GM10248 (cell line): ENCODE measurements at regions not wholly inside any gene's neighbourhood (a gene's known extent, or its start where the extent isn't known, plus 50 kb on each side); places are given as distances from the start of the nearest gene placed in this dataset.

Source experiments
- CTCF ChIA-PET: fragments of 300-600 bp; sonication (Branson Sonifier 250); formaldehyde crosslinking; extraction: SDS; loops from one replicate; lab custom pipeline; 2021; ENCODE audit warnings: antibody characterized with exemption; lab: Yijun Ruan, JAX
- POLR2A ChIA-PET: fragments of 350-650 bp; sonication (Branson Sonifier 250); formaldehyde crosslinking; extraction: SDS; loops from one replicate; lab custom pipeline; 2020; ENCODE audit warnings: antibody characterized with exemption; lab: Yijun Ruan, JAX
- DNase-seq: peaks from one replicate; pipeline ENCODE4 v3.0.0; 2012; ENCODE audit errors: extremely low spot score
- TF ChIP-seq, protein P1 (sequence below): IDR thresholded peaks from 2 replicates; pipeline ENCODE4 v1.5.1; 2012; ENCODE audit warnings: mild to moderate bottlenecking, low read depth; ENCODE audit errors: extremely low read depth, missing control alignments, control extremely low read depth

- ChIA-PET CTCF (no interaction called here), POLR2A (no interaction called here)
- TF ChIP-seq, protein P1, sequence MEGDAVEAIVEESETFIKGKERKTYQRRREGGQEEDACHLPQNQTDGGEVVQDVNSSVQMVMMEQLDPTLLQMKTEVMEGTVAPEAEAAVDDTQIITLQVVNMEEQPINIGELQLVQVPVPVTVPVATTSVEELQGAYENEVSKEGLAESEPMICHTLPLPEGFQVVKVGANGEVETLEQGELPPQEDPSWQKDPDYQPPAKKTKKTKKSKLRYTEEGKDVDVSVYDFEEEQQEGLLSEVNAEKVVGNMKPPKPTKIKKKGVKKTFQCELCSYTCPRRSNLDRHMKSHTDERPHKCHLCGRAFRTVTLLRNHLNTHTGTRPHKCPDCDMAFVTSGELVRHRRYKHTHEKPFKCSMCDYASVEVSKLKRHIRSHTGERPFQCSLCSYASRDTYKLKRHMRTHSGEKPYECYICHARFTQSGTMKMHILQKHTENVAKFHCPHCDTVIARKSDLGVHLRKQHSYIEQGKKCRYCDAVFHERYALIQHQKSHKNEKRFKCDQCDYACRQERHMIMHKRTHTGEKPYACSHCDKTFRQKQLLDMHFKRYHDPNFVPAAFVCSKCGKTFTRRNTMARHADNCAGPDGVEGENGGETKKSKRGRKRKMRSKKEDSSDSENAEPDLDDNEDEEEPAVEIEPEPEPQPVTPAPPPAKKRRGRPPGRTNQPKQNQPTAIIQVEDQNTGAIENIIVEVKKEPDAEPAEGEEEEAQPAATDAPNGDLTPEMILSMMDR, result no peak
- no peak for DNase-seq
Measured at GRCh38 chr11:130802567-130802966, 113.7 kb downstream of the SNX19 start.

DNA sequence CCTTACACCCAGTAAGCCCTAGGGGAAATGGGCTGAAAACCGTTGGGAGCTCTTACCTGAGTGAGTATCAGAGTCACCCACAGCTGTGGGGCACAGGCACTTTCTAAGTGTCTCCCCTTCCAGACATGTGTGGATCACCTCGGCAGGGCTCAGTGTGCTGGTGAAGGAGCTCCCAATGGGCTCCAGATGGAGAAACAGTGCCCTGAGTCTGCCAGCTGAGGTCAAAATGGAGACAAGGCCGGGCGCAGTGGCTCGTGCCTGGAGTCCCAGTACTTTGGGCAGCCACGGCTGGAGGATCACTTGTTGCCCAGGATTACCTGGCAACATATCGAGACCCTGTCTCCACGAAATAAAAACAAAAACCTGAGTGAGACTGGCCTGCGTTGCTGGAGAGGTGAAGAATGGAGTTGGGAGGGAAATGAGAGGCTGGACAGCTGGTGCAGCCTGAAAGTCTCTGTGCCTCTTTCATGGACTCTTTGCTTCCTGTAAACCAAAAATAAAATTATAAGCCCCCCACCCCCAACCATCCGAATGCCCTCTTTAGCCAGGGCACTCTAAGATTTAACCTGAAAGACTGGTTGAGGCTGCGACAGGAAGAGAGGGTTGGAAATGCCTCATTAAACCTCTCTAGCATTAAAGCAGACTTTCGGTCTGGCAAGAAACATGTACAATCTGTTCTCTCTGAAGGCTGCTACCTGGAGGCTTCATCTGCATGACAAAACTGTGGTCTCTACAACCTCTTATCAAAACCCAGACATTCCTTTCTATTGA, 111.8 kb downstream of the SNX19 start:
- no peak for DNase-seq
- ChIA-PET POLR2A (no interaction called here), CTCF (no interaction called here)
- TF ChIP-seq, protein P1, result no peak

DNA sequence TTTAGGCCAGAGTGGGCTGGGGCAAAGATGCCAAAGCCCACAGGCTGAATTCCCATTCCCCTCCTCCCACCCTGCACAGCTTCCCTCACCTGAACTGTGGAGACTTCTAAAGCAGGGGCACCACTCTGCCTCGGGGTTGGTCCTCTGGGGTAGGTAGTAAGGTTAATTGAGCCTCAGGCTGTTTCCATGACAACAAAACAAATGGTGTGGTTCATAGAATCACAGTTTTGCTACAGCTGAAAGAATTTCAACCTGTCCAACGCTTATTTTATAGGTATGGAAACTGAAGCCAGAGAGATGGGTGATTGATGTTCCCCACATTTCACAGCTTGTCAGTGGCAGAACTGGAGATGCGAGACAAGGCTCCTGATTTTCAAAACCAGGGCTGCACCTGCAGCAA, 109.5 kb downstream of the SNX19 start:
- no peak for DNase-seq
- POLR2A ChIA-PET, result no interaction called here
- TF ChIP-seq, protein P1, result no peak
- CTCF ChIA-PET, result no interaction called here

DNA sequence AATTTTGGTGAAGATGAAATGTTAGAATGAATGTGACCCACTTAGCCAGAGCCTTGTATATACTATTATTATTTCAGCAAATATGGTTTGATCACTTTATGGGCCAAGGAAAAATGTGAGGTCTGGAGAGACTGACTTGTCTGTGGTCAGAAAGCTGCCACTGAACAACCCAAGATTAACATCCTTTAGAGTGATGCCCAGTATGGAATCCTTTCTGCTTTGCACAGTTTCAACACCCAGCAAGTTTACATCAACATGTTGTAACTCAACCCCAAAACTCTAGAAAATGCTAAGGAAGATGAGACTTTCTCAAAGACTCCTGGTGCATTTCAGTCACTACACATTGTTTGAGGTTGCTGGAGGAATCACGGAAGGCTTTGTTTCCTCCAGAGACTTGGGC, 107.7 kb downstream of the SNX19 start:
- no peak for DNase-seq
- ChIA-PET CTCF (no interaction called here), POLR2A (no interaction called here)
- TF ChIP-seq, protein P1, result no peak

DNA sequence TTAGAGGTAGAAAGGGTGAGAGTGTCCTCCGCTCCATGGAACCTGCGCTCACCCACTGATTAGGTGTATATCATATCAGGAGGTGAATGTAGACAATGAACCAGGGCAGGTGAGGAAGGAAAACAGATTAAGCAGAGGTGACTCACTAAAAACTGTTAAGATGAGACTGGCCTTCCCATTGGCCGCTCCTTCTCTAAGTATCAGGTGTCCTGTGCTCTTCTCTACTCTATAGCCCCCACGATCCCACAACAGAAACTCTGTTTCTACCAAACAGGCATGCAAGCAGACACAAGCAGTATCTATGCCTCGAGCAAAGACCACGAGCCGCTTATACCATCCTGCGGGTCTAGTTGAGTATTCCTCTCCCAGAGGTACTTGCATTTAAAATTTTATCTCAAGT, 103.1 kb downstream of the SNX19 start:
- CTCF ChIA-PET, result interaction anchor here (1.2 kb wide), 1 partner anchor 11 kb away, joined by 3 read pairs; no protein-coding TSS in a partner anchor
- no peak for DNase-seq
- TF ChIP-seq, protein P1, result no peak
- POLR2A ChIA-PET, result no interaction called here

DNA sequence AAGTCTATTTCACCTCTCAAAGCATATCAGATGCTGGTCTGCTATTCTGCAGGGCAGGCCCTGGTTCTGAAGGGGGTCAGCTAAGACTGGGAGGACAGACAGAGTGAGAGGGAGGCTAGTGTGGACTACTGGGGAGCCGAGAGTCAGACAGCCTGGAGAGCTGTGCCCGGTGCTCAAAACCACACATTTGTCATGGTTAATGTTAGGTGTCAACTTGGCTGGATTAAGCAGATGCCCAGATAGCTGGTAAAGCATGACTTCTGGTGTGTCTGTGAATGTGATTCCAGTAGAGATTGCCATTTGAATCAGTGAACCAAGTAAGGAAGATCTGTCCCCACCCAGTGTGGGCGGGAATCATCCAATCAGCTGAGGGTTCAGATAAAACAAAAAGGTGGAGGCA, 102.6 kb downstream of the SNX19 start:
- CTCF ChIA-PET, result interaction anchor here (1.2 to 1.3 kb wide), 2 partner anchors 11 to 382 kb away, joined by 3 read pairs; no protein-coding TSS in a partner anchor

More for the DNA sequence above, 102.6 kb downstream of the SNX19 start:
- no peak for DNase-seq
- TF ChIP-seq, protein P1, result no peak
- POLR2A ChIA-PET, result no interaction called here
